GM12874 (cell line): ENCODE measurements at regions not wholly inside any gene's neighbourhood (a gene's known extent, or its start where the extent isn't known, plus 50 kb on each side); places are given as distances from the start of the nearest gene placed in this dataset.

ENCODE experiments used
- CTCF ChIP-seq: IDR thresholded peaks from 2 replicates; pipeline ENCODE4 v1.5.1; 2011; ENCODE audit warnings: low read depth, mild to moderate bottlenecking, control low read depth, low read length, moderate library complexity; ENCODE audit not compliant: insufficient read depth

GRCh38 chr3:80099559-80100066 is 331.8 kb upstream of the ROBO1 start:
- no peak for TF ChIP-seq CTCF

GRCh38 chr3:80097674-80098073 is 329.9 kb upstream of the ROBO1 start:
- no peak for TF ChIP-seq CTCF

- TF ChIP-seq CTCF, result no peak
Observed at GRCh38 chr3:80096909-80097308, 329.1 kb upstream of the ROBO1 start.

- no peak for TF ChIP-seq CTCF
Observed at GRCh38 chr3:80094589-80094988, 326.8 kb upstream of the ROBO1 start.

- TF ChIP-seq CTCF, result no peak
Observed at GRCh38 chr3:80087767-80088166, 320.0 kb upstream of the ROBO1 start.

- no peak for TF ChIP-seq CTCF
Observed at GRCh38 chr3:80086426-80086825, 318.6 kb upstream of the ROBO1 start.

- no peak for TF ChIP-seq CTCF
Observed at GRCh38 chr3:80079886-80080285, 312.1 kb upstream of the ROBO1 start.

GRCh38 chr3:80068459-80068858 is 300.7 kb upstream of the ROBO1 start:
- TF ChIP-seq CTCF, result no peak
